H9 (cell line): ENCODE measurements at regions not wholly inside any gene's neighbourhood (a gene's known extent, or its start where the extent isn't known, plus 50 kb on each side); places are given as distances from the start of the nearest gene placed in this dataset.

Experiments
- DNase-seq: peaks from one replicate; pipeline ENCODE4 v3.0.0-alpha.2; 2017
- H2AFZ ChIP-seq: one replicate; pipeline ENCODE4 v1.6.1; 2013; ENCODE audit warnings: mild to moderate bottlenecking, low read length, control low read depth, moderate library complexity
- H2AK5ac ChIP-seq: 2 replicates; pipeline ENCODE4 v1.6.1; 2013; ENCODE audit warnings: low read length, control low read depth, mixed read lengths; ENCODE audit not compliant: insufficient read length
- H2BK120ac ChIP-seq: one replicate; pipeline ENCODE4 v1.6.1; 2013; ENCODE audit warnings: low read depth, mild to moderate bottlenecking, low read length, control low read depth, inconsistent platforms; ENCODE audit not compliant: poor library complexity, severe bottlenecking
- H2BK12ac ChIP-seq: 2 replicates; pipeline ENCODE4 v1.6.1; 2013; ENCODE audit warnings: low read length, control low read depth, mixed read lengths, low read depth; ENCODE audit not compliant: insufficient read length
- H2BK15ac ChIP-seq: 2 replicates; pipeline ENCODE4 v1.6.1; 2013; ENCODE audit warnings: low read depth, low read length, control low read depth
- H2BK20ac ChIP-seq: one replicate; pipeline ENCODE4 v1.6.1; 2013; ENCODE audit warnings: low read depth, mild to moderate bottlenecking, low read length, control low read depth, inconsistent platforms; ENCODE audit not compliant: poor library complexity, severe bottlenecking
- H2BK5ac ChIP-seq: 2 replicates; pipeline ENCODE4 v1.6.1; 2013; ENCODE audit warnings: low read length, control low read depth, mixed read lengths; ENCODE audit not compliant: insufficient read length
- H3K14ac ChIP-seq: 2 replicates; pipeline ENCODE4 v1.6.1; 2013; ENCODE audit warnings: low read length, control low read depth; ENCODE audit not compliant: insufficient read depth
- H3K18ac ChIP-seq: 2 replicates; pipeline ENCODE4 v1.6.1; 2013; ENCODE audit warnings: low read depth, mild to moderate bottlenecking, mixed read lengths, low read length, control low read depth; ENCODE audit not compliant: insufficient read length
- H3K23ac ChIP-seq: 2 replicates; pipeline ENCODE4 v1.6.1; 2013; ENCODE audit warnings: low read length, control low read depth, mixed read lengths, low read depth; ENCODE audit not compliant: insufficient read length
- H3K23me2 ChIP-seq: 2 replicates; pipeline ENCODE4 v1.6.1; 2013; ENCODE audit warnings: low read depth, mild to moderate bottlenecking, mixed read lengths, low read length, control low read depth; ENCODE audit not compliant: insufficient read length, poor library complexity, severe bottlenecking
- H3K27ac ChIP-seq: 2 replicates; pipeline ENCODE4 v1.5.1; 2013; ENCODE audit warnings: low read length, control low read depth, mixed read lengths, low read depth; ENCODE audit not compliant: insufficient read length
- H3K27me3 ChIP-seq: 2 replicates; pipeline ENCODE4 v1.6.1; 2013; ENCODE audit warnings: low read length, control low read depth, inconsistent platforms; ENCODE audit not compliant: insufficient read depth
- H3K4ac ChIP-seq: 2 replicates; pipeline ENCODE4 v1.6.1; 2013; ENCODE audit warnings: low read depth, mild to moderate bottlenecking, control low read depth, inconsistent platforms, low read length, moderate library complexity
- H3K4me1 ChIP-seq: 2 replicates; pipeline ENCODE4 v1.6.1; 2013; ENCODE audit warnings: low read length, control low read depth, inconsistent platforms; ENCODE audit not compliant: insufficient read depth
- H3K4me2 ChIP-seq: 2 replicates; pipeline ENCODE4 v1.6.1; 2013; ENCODE audit warnings: low read length, control low read depth, mixed read lengths; ENCODE audit not compliant: insufficient read length, insufficient read depth
- H3K56ac ChIP-seq: 2 replicates; pipeline ENCODE4 v1.6.1; 2013; ENCODE audit warnings: low read depth, mild to moderate bottlenecking, mixed read lengths, low read length, control low read depth; ENCODE audit not compliant: insufficient read length
- H3K79me1 ChIP-seq: 2 replicates; pipeline ENCODE4 v1.6.1; 2013; ENCODE audit warnings: low read depth, mild to moderate bottlenecking, moderate library complexity, low read length, control low read depth, inconsistent platforms; ENCODE audit not compliant: insufficient read depth, poor library complexity, severe bottlenecking
- H3K79me2 ChIP-seq: 2 replicates; pipeline ENCODE4 v1.6.1; 2013; ENCODE audit warnings: low read length, control low read depth, inconsistent platforms; ENCODE audit not compliant: insufficient read depth
- H3K9ac ChIP-seq: 2 replicates; pipeline ENCODE4 v1.6.1; 2013; ENCODE audit warnings: low read length, control low read depth, mixed read lengths; ENCODE audit not compliant: insufficient read length; ENCODE audit errors: extremely low read depth
- H3K9me3 ChIP-seq: one replicate; pipeline ENCODE4 v1.6.1; 2013; ENCODE audit warnings: low read depth, low read length, inconsistent platforms; ENCODE audit not compliant: control insufficient read depth
- H3T11ph ChIP-seq: one replicate; pipeline ENCODE4 v1.6.1; 2013; ENCODE audit warnings: mild to moderate bottlenecking, low read length, control low read depth, inconsistent platforms
- H4K20me1 ChIP-seq: one replicate; pipeline ENCODE4 v1.6.1; 2013; ENCODE audit not compliant: control insufficient read depth, insufficient read length, insufficient read depth
- H4K5ac ChIP-seq: 2 replicates; pipeline ENCODE4 v1.6.1; 2013; ENCODE audit warnings: low read depth, mild to moderate bottlenecking, mixed read lengths, low read length, control low read depth; ENCODE audit not compliant: insufficient read length
- H4K8ac ChIP-seq: replicated peaks from 2 replicates; pipeline ENCODE4 v1.6.1; 2013; ENCODE audit warnings: low read length, control low read depth, mixed read lengths, low read depth; ENCODE audit not compliant: insufficient read length
- H4K91ac ChIP-seq: 2 replicates; pipeline ENCODE4 v1.6.1; 2013; ENCODE audit warnings: low read depth, mild to moderate bottlenecking, moderate library complexity, mixed read lengths, low read length, control low read depth; ENCODE audit not compliant: insufficient read length
- H3K27ac Mint-ChIP-seq, 3 experiments: 2 replicates in 2 of 3; 3 replicates in 1 of 3; pipeline ENCODE4 v1.8.0; 2020 to 2021; ENCODE audit warnings: mixed read lengths in 3 of 3, mild to moderate bottlenecking in 1 of 3, moderate library complexity in 1 of 3
- H3K27me3 Mint-ChIP-seq: 2 replicates; pipeline ENCODE4 v1.8.0; 2021; ENCODE audit warnings: low read depth, mild to moderate bottlenecking, moderate library complexity, mixed read lengths
- H3K36me3 Mint-ChIP-seq, 3 experiments: 2 replicates in 2 of 3; 3 replicates in 1 of 3; pipeline ENCODE4 v1.8.0; 2020 to 2021; ENCODE audit warnings: low read depth in 3 of 3, mixed read lengths in 3 of 3; ENCODE audit not compliant: insufficient read depth in 1 of 3
- H3K4me1 Mint-ChIP-seq, 2 experiments: 2 replicates each; pipeline ENCODE4 v1.8.0; 2020; ENCODE audit warnings: mixed read lengths in 2 of 2
- H3K4me3 Mint-ChIP-seq, 2 experiments: 2 replicates in 1 of 2; 3 replicates in 1 of 2; pipeline ENCODE4 v1.8.0; 2020 to 2021; ENCODE audit warnings: mild to moderate bottlenecking in 2 of 2, mixed read lengths in 2 of 2, moderate library complexity in 1 of 2
- H3K9me3 Mint-ChIP-seq, 2 experiments: 2 replicates in 1 of 2; 3 replicates in 1 of 2; pipeline ENCODE4 v1.8.0; 2020; ENCODE audit warnings: mild to moderate bottlenecking in 2 of 2, mixed read lengths in 2 of 2, moderate library complexity in 1 of 2
- CTCF ChIP-seq: fragments of 200-600 bp; sonication (generic); conservative IDR thresholded peaks from 3 replicates; pipeline ENCODE4 v1.8.0; 2021; ENCODE audit warnings: antibody characterized with exemption, mild to moderate bottlenecking
- WGBS: extraction: QIAGEN DNeasy Blood & Tissue Kit; methylation state at CpG from one replicate; pipeline ENCODE4 v1.1.7; 2013; ENCODE audit warnings: missing lambda C conversion rate, low lambda C conversion rate, mixed read lengths; ENCODE audit not compliant: insufficient read length; ENCODE audit errors: extremely low coverage; 5-methylcytosine and 5-hydroxymethylcytosine counted together

GRCh38 chr4:180296036-180296599, 1947.1 kb upstream of the TENM3 start:
- Histone ChIP-seq H3T11ph (no peak overlapping the region), H3K56ac (no peak overlapping the region), H2BK12ac (no peak overlapping the region), H2AFZ (no peak overlapping the region), H3K9ac (no peak overlapping the region), H4K5ac (no peak overlapping the region), H3K27ac (no peak overlapping the region), H2BK20ac (no peak overlapping the region), H3K27me3 (no peaks in the 10 kb centered on the region), H3K4me2 (no peak overlapping the region), H3K79me2 (no peaks in the 10 kb centered on the region), H2BK120ac (no peak overlapping the region), H2BK15ac (no peak overlapping the region), H3K9me3 (no peaks in the 10 kb centered on the region), H3K79me1 (no peaks in the 10 kb centered on the region), H3K23me2 (no peaks in the 10 kb centered on the region), H4K91ac (no peak overlapping the region), H4K20me1 (no peaks in the 10 kb centered on the region), H3K4ac (no peak overlapping the region), H2BK5ac (no peak overlapping the region), H3K4me1 (no peaks in the 10 kb centered on the region; the same call in 1 of the 2 replicates), H3K18ac (no peak overlapping the region), H4K8ac (no peak overlapping the region), H3K14ac (no peak overlapping the region), H3K23ac (no peak overlapping the region), H2AK5ac (no peak overlapping the region)
- Mint-ChIP-seq H3K9me3 (no peaks in the 10 kb centered on the region), H3K4me3 (no peak overlapping the region), H3K27ac (no peak overlapping the region), H3K4me1 (no peaks in the 10 kb centered on the region), H3K27me3 (no peaks in the 10 kb centered on the region), H3K36me3 (no peaks in the 10 kb centered on the region)
- TF ChIP-seq CTCF: no peak
- WGBS: no CpG with 5 or more reads among the region's 4 CpGs
- no peak for DNase-seq
